ENCODE measurements at regions not wholly inside any gene's neighbourhood (a gene's known extent, or its start where the extent isn't known, plus 50 kb on each side); places are given as distances from the start of the nearest gene placed in this dataset.

GRCh38 chr3:5750874-5751640 lies 563.5 kb downstream of the EDEM1 start:
- no peak for FAIRE-seq
- no peaks in the 10 kb centered on the region for H3K79me2 ChIP-seq (ENCODE audit: control insufficient read depth, insufficient read depth, low read length)
- dilution Hi-C loops (cut with MboI; ENCODE audit: extremely low pct_ligation_motif_present, low sequenced_read_pairs) (no loop called here), intact Hi-C loops (cut with micrococcal nuclease) (no loop called here)
- no peak overlapping the region for H3K4me2 ChIP-seq (ENCODE audit: insufficient read depth, low read length)
- H4K20me1 ChIP-seq (replicated peaks; ENCODE audit: control insufficient read depth, extremely low read depth, insufficient read depth, low read length), result no peaks in the 10 kb centered on the region
- peaks cover 9% of the 10 kb centered on the region for H3K9me3 ChIP-seq (replicated peaks; ENCODE audit: control insufficient read depth, insufficient read depth, low read length)
- H2AFZ ChIP-seq (ENCODE audit: low read depth, low read length), result no peak overlapping the region
- ChIA-PET POLR2A (no interaction called here), CTCF (no interaction called here)
- no peaks in the 10 kb centered on the region for H3K27me3 ChIP-seq (ENCODE audit: control insufficient read depth in 2 of 2, insufficient read depth in 2 of 2, low read length in 2 of 2)
- no peaks in the 10 kb centered on the region for H3K9me1 ChIP-seq (replicated peaks; ENCODE audit: control insufficient read depth, extremely low read depth, insufficient read depth, low read length)
- no peaks in the 10 kb centered on the region for H3K4me1 ChIP-seq (ENCODE audit: control insufficient read depth, extremely low read depth, insufficient read depth, low read length)
- no peak overlapping the region for H3K27ac ChIP-seq (ENCODE audit: insufficient read depth, low read depth, low read length)
- TF ChIP-seq POLR2A (IDR thresholded peaks at IDR 0.05; ENCODE audit: low read depth, low read length) (no peak), POLR2AphosphoS5 (IDR thresholded peaks at IDR 0.05; ENCODE audit: insufficient read depth, low read depth, low read length) (no peak), MYC (IDR thresholded peaks at IDR 0.05; ENCODE audit: low read depth, low read length) (no peak), JUN (IDR thresholded peaks at IDR 0.05; ENCODE audit: borderline replicate concordance, insufficient read depth, insufficient read length, low read depth) (no peak), MAX (IDR thresholded peaks at IDR 0.05; ENCODE audit: insufficient read depth, insufficient read length) (no peak), EZH2 (IDR thresholded peaks at IDR 0.05; ENCODE audit: borderline replicate concordance, low read depth, low read length, severe bottlenecking) (no peak), GATA2 (IDR thresholded peaks at IDR 0.05; ENCODE audit: insufficient read depth, insufficient read length, low read depth, low read length) (no peak), FOS (IDR thresholded peaks at IDR 0.05; ENCODE audit: borderline replicate concordance, insufficient read depth, low read length) (no peak)
- TF ChIP-seq, protein P1, sequence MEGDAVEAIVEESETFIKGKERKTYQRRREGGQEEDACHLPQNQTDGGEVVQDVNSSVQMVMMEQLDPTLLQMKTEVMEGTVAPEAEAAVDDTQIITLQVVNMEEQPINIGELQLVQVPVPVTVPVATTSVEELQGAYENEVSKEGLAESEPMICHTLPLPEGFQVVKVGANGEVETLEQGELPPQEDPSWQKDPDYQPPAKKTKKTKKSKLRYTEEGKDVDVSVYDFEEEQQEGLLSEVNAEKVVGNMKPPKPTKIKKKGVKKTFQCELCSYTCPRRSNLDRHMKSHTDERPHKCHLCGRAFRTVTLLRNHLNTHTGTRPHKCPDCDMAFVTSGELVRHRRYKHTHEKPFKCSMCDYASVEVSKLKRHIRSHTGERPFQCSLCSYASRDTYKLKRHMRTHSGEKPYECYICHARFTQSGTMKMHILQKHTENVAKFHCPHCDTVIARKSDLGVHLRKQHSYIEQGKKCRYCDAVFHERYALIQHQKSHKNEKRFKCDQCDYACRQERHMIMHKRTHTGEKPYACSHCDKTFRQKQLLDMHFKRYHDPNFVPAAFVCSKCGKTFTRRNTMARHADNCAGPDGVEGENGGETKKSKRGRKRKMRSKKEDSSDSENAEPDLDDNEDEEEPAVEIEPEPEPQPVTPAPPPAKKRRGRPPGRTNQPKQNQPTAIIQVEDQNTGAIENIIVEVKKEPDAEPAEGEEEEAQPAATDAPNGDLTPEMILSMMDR (IDR thresholded peaks at IDR 0.05; ENCODE audit: extremely low read depth in 1 of 2, insufficient read depth in 1 of 2, low read depth in 1 of 2, low read length in 2 of 2), result no peak
- H3K36me3 ChIP-seq (ENCODE audit: control insufficient read depth in 2 of 2, extremely low read depth in 1 of 2, insufficient read depth in 2 of 2, low read length in 2 of 2), result no peaks in the 10 kb centered on the region
- no peak overlapping the region for H3K9ac ChIP-seq (replicated peaks; ENCODE audit: extremely low read depth, insufficient read depth, low read length)
- no peak overlapping the region for H3K4me3 ChIP-seq (replicated peaks in 1 of 3; ENCODE audit: insufficient read depth in 1 of 3, low read depth in 1 of 3, low read length in 3 of 3)
- no peak for DNase-seq (ENCODE audit: low read depth, low spot score)
- BruUV-seq (replicated peaks), result no TSS peak

All from endothelial cell of umbilical vein (primary cell).